CD4-positive, alpha-beta T cell (primary cell): ENCODE measurements at regions not wholly inside any gene's neighbourhood (a gene's known extent, or its start where the extent isn't known, plus 50 kb on each side); places are given as distances from the start of the nearest gene placed in this dataset.

ENCODE experiments used
- ATAC-seq: fragments of 200-7000 bp; cut with Tn5 transposase; one replicate; pipeline ENCODE4 v1.10.0; 2022; ENCODE audit warnings: mild to moderate bottlenecking; ENCODE audit not compliant: poor library complexity
- CTCF ChIA-PET: fragments of 350-600 bp; sonication (Branson Sonifier 250); formaldehyde crosslinking; loops from one replicate; lab custom pipeline; 2021; ENCODE audit warnings: antibody characterized with exemption, inconsistent platforms; lab: Charles Lee
- POLR2A ChIA-PET: fragments of 350-600 bp; sonication (Branson Sonifier 250); formaldehyde crosslinking; loops from one replicate; lab custom pipeline; 2021; ENCODE audit warnings: antibody characterized with exemption, inconsistent platforms; lab: Charles Lee
- DNase-seq, 14 experiments: peaks; one replicate each; pipeline ENCODE4 v3.0.0-alpha.2; 2013 to 2020; ENCODE audit warnings: mixed read lengths in 2 of 14
- H3K27ac ChIP-seq, 2 donors: one replicate each; pipeline versions ENCODE4 v1.5.1 to v1.7.0; 2013; ENCODE audit warnings: low read length in 2 of 2, low read depth in 1 of 2, mild to moderate bottlenecking in 1 of 2
- H3K27me3 ChIP-seq, 2 experiments: 1 replicate in 1 of 2; 2 replicates in 1 of 2; pipeline versions ENCODE4 v1.6.1 to v1.7.0; 2013; ENCODE audit warnings: low read length in 2 of 2, control low read depth in 1 of 2, mild to moderate bottlenecking in 1 of 2, moderate library complexity in 1 of 2; ENCODE audit not compliant: insufficient read depth in 2 of 2, control insufficient read depth in 1 of 2
- H3K36me3 ChIP-seq: one replicate; pipeline ENCODE4 v1.6.1; 2013; ENCODE audit warnings: low read length, control low read depth; ENCODE audit not compliant: insufficient read depth
- H3K4me1 ChIP-seq: one replicate; pipeline ENCODE4 v1.6.1; 2013; ENCODE audit warnings: low read length, control low read depth; ENCODE audit not compliant: insufficient read depth
- H3K4me3 ChIP-seq: one replicate; pipeline ENCODE4 v1.5.1; 2013; ENCODE audit warnings: mild to moderate bottlenecking, low read length, moderate library complexity
- H3K9me3 ChIP-seq, 2 experiments: 1 replicate in 1 of 2; 2 replicates in 1 of 2; pipeline versions ENCODE4 v1.6.1 to v1.7.0; 2013; ENCODE audit warnings: low read length in 2 of 2, mild to moderate bottlenecking in 2 of 2, control low read depth in 1 of 2, moderate library complexity in 1 of 2; ENCODE audit not compliant: control insufficient read depth in 1 of 2, insufficient read depth in 1 of 2
- H3K27ac Mint-ChIP-seq: one replicate; pipeline ENCODE4 v1.8.0; 2020; ENCODE audit warnings: mixed read lengths
- H3K27me3 Mint-ChIP-seq: one replicate; pipeline ENCODE4 v1.8.0; 2021; ENCODE audit warnings: mixed read lengths
- H3K36me3 Mint-ChIP-seq: one replicate; pipeline ENCODE4 v1.8.0; 2021; ENCODE audit warnings: low read depth, mixed read lengths
- H3K4me1 Mint-ChIP-seq: one replicate; pipeline ENCODE4 v1.8.0; 2021; ENCODE audit warnings: low read depth, mixed read lengths
- H3K4me3 Mint-ChIP-seq: one replicate; pipeline ENCODE4 v1.8.0; 2020; ENCODE audit warnings: mild to moderate bottlenecking, mixed read lengths
- H3K9me3 Mint-ChIP-seq: one replicate; pipeline ENCODE4 v1.8.0; 2020; ENCODE audit warnings: mixed read lengths
- intact Hi-C, 2 experiments: fragments of 100-400 bp; cut with DNase I in 1 of 2; cut with micrococcal nuclease in 1 of 2; formaldehyde crosslinking; loops; one replicate each; pipeline versions ENCODE4 v1.15.1 to v1.9.0; 2023 to 2025; cut with DNase I, micrococcal nuclease
- TF ChIP-seq, protein P1 (sequence below): fragments of 200-600 bp; IDR thresholded peaks from one replicate; pipeline ENCODE4 v1.8.0; 2022; ENCODE audit warnings: antibody characterized with exemption, mild to moderate bottlenecking

DNA sequence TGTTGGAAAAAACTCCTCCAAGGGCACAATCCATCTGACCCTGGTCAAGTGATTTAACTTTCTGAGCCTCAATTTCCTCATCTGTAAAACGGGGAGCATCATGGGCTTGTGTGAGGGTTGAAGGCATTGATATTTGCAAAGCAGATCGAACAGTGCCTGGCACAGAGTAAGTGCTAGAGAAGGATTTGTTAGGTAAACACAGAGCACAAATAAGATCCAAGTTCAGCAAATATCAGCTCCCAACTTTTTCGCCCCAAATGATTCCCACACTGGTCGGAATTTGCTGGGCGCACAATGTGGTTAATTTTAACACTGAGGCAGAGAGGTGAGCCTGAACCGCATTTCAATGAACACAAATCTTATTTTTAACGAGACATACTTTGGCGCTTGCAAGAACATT is 76.3 kb upstream of the ATP2B2 start:
- Histone ChIP-seq H3K27me3 (peaks cover 5% of the 10 kb centered on the region in 2 experiments), H3K9me3 (no peaks in the 10 kb centered on the region), H3K4me1 (no peaks in the 10 kb centered on the region), H3K27ac (no peak overlapping the region), H3K36me3 (no peaks in the 10 kb centered on the region), H3K4me3 (no peak overlapping the region)
- Mint-ChIP-seq H3K36me3 (no peaks in the 10 kb centered on the region), H3K27me3 (peaks cover 32% of the 10 kb centered on the region), H3K4me3 (no peak overlapping the region), H3K9me3 (no peaks in the 10 kb centered on the region), H3K4me1 (no peaks in the 10 kb centered on the region), H3K27ac (no peak overlapping the region)
- ChIA-PET CTCF (no interaction called here), POLR2A (no interaction called here)
- TF ChIP-seq, protein P1, sequence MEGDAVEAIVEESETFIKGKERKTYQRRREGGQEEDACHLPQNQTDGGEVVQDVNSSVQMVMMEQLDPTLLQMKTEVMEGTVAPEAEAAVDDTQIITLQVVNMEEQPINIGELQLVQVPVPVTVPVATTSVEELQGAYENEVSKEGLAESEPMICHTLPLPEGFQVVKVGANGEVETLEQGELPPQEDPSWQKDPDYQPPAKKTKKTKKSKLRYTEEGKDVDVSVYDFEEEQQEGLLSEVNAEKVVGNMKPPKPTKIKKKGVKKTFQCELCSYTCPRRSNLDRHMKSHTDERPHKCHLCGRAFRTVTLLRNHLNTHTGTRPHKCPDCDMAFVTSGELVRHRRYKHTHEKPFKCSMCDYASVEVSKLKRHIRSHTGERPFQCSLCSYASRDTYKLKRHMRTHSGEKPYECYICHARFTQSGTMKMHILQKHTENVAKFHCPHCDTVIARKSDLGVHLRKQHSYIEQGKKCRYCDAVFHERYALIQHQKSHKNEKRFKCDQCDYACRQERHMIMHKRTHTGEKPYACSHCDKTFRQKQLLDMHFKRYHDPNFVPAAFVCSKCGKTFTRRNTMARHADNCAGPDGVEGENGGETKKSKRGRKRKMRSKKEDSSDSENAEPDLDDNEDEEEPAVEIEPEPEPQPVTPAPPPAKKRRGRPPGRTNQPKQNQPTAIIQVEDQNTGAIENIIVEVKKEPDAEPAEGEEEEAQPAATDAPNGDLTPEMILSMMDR = no peak
- ATAC-seq = no peak
- intact Hi-C loops = loop anchor here in 1 of 2 experiments (5.0 kb wide), 2 partner anchors 41 to 1109 kb away; no protein-coding TSS in a partner anchor
- DNase-seq = no peak

DNA sequence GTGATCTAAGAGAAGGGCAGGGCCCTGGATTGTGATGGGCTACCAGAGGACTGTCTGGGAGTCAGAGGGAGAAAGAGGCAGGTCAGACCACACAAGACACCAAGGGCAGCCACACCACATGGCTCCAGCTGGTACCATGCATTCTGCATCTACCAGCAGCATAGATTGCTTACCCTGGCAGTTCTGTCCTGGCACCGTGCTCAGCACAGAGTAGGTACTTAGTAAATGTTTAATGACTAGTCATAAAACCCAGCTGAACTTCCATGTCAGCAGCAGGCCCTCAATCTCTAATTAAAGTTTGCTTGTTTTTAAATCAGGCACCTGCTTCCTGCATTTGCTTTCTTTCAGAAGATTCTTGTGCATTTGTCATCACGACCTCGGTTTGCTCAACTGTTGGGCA is 77.3 kb upstream of the ATP2B2 start:
- H3K27me3 Mint-ChIP-seq = peaks cover 32% of the 10 kb centered on the region
- ChIA-PET CTCF (no interaction called here), POLR2A (no interaction called here)

DNA sequence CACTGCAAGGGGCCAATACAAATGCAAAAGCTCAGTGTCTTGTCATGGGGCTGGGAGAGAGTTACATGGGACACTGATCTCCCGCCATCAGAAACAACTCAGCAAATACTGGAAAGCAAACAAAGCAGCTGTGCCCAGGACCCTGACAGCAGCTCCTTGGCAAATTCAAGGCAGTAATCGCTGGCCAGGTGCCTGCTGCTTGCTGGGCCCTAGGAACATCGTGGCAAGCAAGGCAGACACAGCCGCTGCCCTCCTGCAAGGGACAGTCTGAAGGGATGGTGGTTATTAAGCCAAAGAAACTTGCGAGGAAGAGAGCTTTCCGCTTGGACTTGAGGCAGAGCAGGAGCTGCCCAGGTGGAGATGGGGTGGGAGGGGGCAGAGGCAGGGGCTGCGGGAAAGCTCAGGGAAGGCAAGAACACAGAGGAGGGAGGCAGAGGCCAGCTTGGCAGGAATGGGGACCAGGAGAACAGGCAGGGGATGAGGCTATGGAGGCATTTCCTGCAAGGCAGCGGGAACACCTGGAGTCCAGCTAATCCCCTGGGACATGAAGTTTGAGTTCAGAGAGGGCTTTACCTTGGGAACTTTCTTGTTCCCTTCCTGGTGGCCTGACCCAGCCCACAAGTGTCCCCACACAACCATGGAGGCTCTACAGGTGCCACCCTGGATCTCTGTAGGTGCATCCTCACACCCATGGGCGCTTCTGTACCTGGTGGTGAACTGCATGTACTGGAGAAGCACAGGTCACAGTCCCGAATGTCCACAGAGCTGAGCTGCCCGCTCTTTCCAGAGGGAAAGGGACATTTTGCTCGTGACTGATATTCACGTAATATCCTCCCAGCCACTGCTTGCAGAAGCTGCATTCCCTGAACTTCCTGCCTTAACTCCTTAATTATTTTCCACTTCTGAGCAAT is 78.7 kb upstream of the ATP2B2 start:
- Histone ChIP-seq H3K4me1 (no peaks in the 10 kb centered on the region), H3K4me3 (no peak overlapping the region), H3K36me3 (no peaks in the 10 kb centered on the region), H3K9me3 (no peaks in the 10 kb centered on the region), H3K27me3 (peaks cover 5% of the 10 kb centered on the region in 2 experiments), H3K27ac (no peak overlapping the region)
- no peak for ATAC-seq
- Mint-ChIP-seq H3K4me3 (no peak overlapping the region), H3K9me3 (no peaks in the 10 kb centered on the region), H3K4me1 (no peaks in the 10 kb centered on the region), H3K27me3 (peaks cover 32% of the 10 kb centered on the region), H3K36me3 (no peaks in the 10 kb centered on the region), H3K27ac (no peak overlapping the region)
- TF ChIP-seq, protein P1 = no peak
- no peak for DNase-seq
- CTCF ChIA-PET = no interaction called here
- intact Hi-C loops = loop anchor here in 1 of 2 experiments (5.0 kb wide), 2 partner anchors 38 to 1112 kb away; no protein-coding TSS in a partner anchor
- POLR2A ChIA-PET = no interaction called here

More for the DNA sequence above, 77.3 kb upstream of the ATP2B2 start:
- peaks cover 5% of the 10 kb centered on the region in 2 experiments for H3K27me3 ChIP-seq
- no peak overlapping the region for H3K4me3 ChIP-seq
- no peaks in the 10 kb centered on the region for H3K9me3 ChIP-seq
- TF ChIP-seq, protein P1 = no peak
- H3K9me3 Mint-ChIP-seq = no peaks in the 10 kb centered on the region
- H3K27ac Mint-ChIP-seq = no peak overlapping the region
- H3K4me1 Mint-ChIP-seq = no peaks in the 10 kb centered on the region
- no peaks in the 10 kb centered on the region for H3K36me3 ChIP-seq
- no peak overlapping the region for H3K4me3 Mint-ChIP-seq
- no peaks in the 10 kb centered on the region for H3K4me1 ChIP-seq
- DNase-seq (no peak), ATAC-seq (no peak)
- no peak overlapping the region for H3K27ac ChIP-seq
- no peaks in the 10 kb centered on the region for H3K36me3 Mint-ChIP-seq
- intact Hi-C loops = loop anchor here in 1 of 2 experiments (5.0 kb wide), 2 partner anchors 40 to 1110 kb away; no protein-coding TSS in a partner anchor
